ENCODE measurements at regions not wholly inside any gene's neighbourhood (a gene's known extent, or its start where the extent isn't known, plus 50 kb on each side); places are given as distances from the start of the nearest gene placed in this dataset.
"Not testable (repeated sequence)": the region's sequence is repeated elsewhere in the genome, so short reads cannot be mapped to it uniquely, and the experiment has no call there.

GRCh38 chr3:11908981-11909698 is 62.5 kb upstream of the TAMM41 start:
- TF ChIP-seq ARNTL (CRISPR knock-in tag; IDR thresholded peaks at IDR 0.05; ENCODE audit: borderline replicate concordance, low read depth) (no peak), SNAI2 (CRISPR knock-in tag; IDR thresholded peaks at IDR 0.05) (no peak), CSRNP3 (CRISPR knock-in tag; IDR thresholded peaks at IDR 0.05) (no peak), CSDC2 (CRISPR knock-in tag; IDR thresholded peaks at IDR 0.05) (no peak), TSHZ2 (CRISPR knock-in tag; IDR thresholded peaks at IDR 0.05) (no peak), ZFP3 (CRISPR knock-in tag; IDR thresholded peaks at IDR 0.05) (no peak), BACH2 (CRISPR knock-in tag; IDR thresholded peaks at IDR 0.05; ENCODE audit: borderline replicate concordance) (no peak), ZFP30 (CRISPR knock-in tag; IDR thresholded peaks at IDR 0.05) (no peak), ESRRG (CRISPR knock-in tag; IDR thresholded peaks at IDR 0.05) (no peak), TOX (CRISPR knock-in tag; IDR thresholded peaks at IDR 0.05; ENCODE audit: borderline replicate concordance) (no peak), RARB (CRISPR knock-in tag; IDR thresholded peaks at IDR 0.05) (no peak), OSR1 (CRISPR knock-in tag; IDR thresholded peaks at IDR 0.05) (no peak), CREB5 (CRISPR knock-in tag; IDR thresholded peaks at IDR 0.05; ENCODE audit: low read depth) (no peak), POU6F1 (CRISPR knock-in tag; IDR thresholded peaks at IDR 0.05; ENCODE audit: borderline replicate concordance, low read depth) (no peak), ZNF8 (CRISPR knock-in tag; IDR thresholded peaks at IDR 0.05) (no peak), ZNF70 (CRISPR knock-in tag; IDR thresholded peaks at IDR 0.05) (no peak), ZC3H10 (CRISPR knock-in tag; IDR thresholded peaks at IDR 0.05) (no peak)
- ATAC-seq: no peak

- TF ChIP-seq ISL1 (CRISPR knock-in tag; IDR thresholded peaks at IDR 0.05): no peak
- TF ChIP-seq POU6F1 (CRISPR knock-in tag; IDR thresholded peaks at IDR 0.05; ENCODE audit: borderline replicate concordance, low read depth): no peak
- no peak for TF ChIP-seq CSDC2 (CRISPR knock-in tag; IDR thresholded peaks at IDR 0.05)
- no peak for TF ChIP-seq ESRRG (CRISPR knock-in tag; IDR thresholded peaks at IDR 0.05)
- no peak for TF ChIP-seq TOX (CRISPR knock-in tag; IDR thresholded peaks at IDR 0.05; ENCODE audit: borderline replicate concordance)
- TF ChIP-seq SNAI2 (CRISPR knock-in tag; IDR thresholded peaks at IDR 0.05): no peak
- TF ChIP-seq PATZ1 (CRISPR knock-in tag; IDR thresholded peaks at IDR 0.05; ENCODE audit: borderline replicate concordance): no peak
- TF ChIP-seq ZFP3 (CRISPR knock-in tag; IDR thresholded peaks at IDR 0.05): no peak
- no peak for TF ChIP-seq ARNTL (CRISPR knock-in tag; IDR thresholded peaks at IDR 0.05; ENCODE audit: borderline replicate concordance, low read depth)
- no peak for TF ChIP-seq ZC3H10 (CRISPR knock-in tag; IDR thresholded peaks at IDR 0.05)
- TF ChIP-seq ZNF565 (CRISPR knock-in tag; conservative IDR thresholded peaks at IDR 0.05; ENCODE audit: low read depth): no peak
- TF ChIP-seq PPARA (CRISPR knock-in tag; IDR thresholded peaks at IDR 0.05; ENCODE audit: borderline replicate concordance): no peak
- TF ChIP-seq BACH2 (CRISPR knock-in tag; IDR thresholded peaks at IDR 0.05; ENCODE audit: borderline replicate concordance): no peak
- no peak for TF ChIP-seq ZNF8 (CRISPR knock-in tag; IDR thresholded peaks at IDR 0.05)
- TF ChIP-seq ZFP30 (CRISPR knock-in tag; IDR thresholded peaks at IDR 0.05): no peak
- TF ChIP-seq OSR1 (CRISPR knock-in tag; IDR thresholded peaks at IDR 0.05): no peak
- no peak for TF ChIP-seq TCF4 (CRISPR knock-in tag; IDR thresholded peaks at IDR 0.05; ENCODE audit: borderline replicate concordance)
- TF ChIP-seq CREB5 (CRISPR knock-in tag; IDR thresholded peaks at IDR 0.05; ENCODE audit: low read depth): no peak
- no peak for ATAC-seq
These were observed 63.0 kb upstream of the TAMM41 start for GRCh38 chr3:11909726-11910125.

- not testable (repeated sequence) for ATAC-seq
These were observed 63.7 kb upstream of the TAMM41 start for GRCh38 chr3:11910216-11910930.
